ENCODE measurements at regions not wholly inside any gene's neighbourhood (a gene's known extent, or its start where the extent isn't known, plus 50 kb on each side); places are given as distances from the start of the nearest gene placed in this dataset.
"Not testable (repeated sequence)": the region's sequence is repeated elsewhere in the genome, so short reads cannot be mapped to it uniquely, and the experiment has no call there.

GRCh38 chrX:106263817-106264216 lies 95.7 kb downstream of the PWWP3B start:
- no peaks in the 10 kb centered on the region for H3K9me3 ChIP-seq
- no peak for TF ChIP-seq CTCF (IDR thresholded peaks at IDR 0.05)
- no peak for TF ChIP-seq POLR2A (IDR thresholded peaks at IDR 0.05)
- ATAC-seq: no peak
- no peaks in the 10 kb centered on the region for H3K27me3 ChIP-seq
- DNase-seq: no peak
- no peak overlapping the region for H3K27ac ChIP-seq
- intact Hi-C loops (cut with DNase I): no loop called here
- H3K4me1 ChIP-seq: no peaks in the 10 kb centered on the region
- no peaks in the 10 kb centered on the region for H3K36me3 ChIP-seq (replicated peaks in 1 of 2; ENCODE audit: insufficient read depth in 1 of 2, low read depth in 2 of 2)
- no peak overlapping the region for H3K4me3 ChIP-seq
- 36 to 50% methylated on average over 3 of the region's 3 CpGs for WGBS, 2 donors

GRCh38 chrX:106273947-106274587 lies 106.0 kb downstream of the PWWP3B start:
- H3K4me1 ChIP-seq; intact Hi-C loops (cut with DNase I); DNase-seq; H3K9me3 ChIP-seq; H3K27ac ChIP-seq; H3K36me3 ChIP-seq (replicated peaks in 1 of 2; ENCODE audit: insufficient read depth in 1 of 2, low read depth in 2 of 2); H3K4me3 ChIP-seq; H3K27me3 ChIP-seq: not testable (repeated sequence)
- ATAC-seq: peak; percentile 56
- whole genome bisulfite sequencing, 2 donors: no CpG with 5 or more reads among the region's 9 CpGs

- not testable (repeated sequence) for H3K4me3 ChIP-seq, ATAC-seq
- no CpG with 5 or more reads among the region's 5 CpGs for WGBS, 2 donors
Observed at GRCh38 chrX:106275172-106275571, 107.1 kb downstream of the PWWP3B start.

GRCh38 chrX:106278951-106279350 lies 110.8 kb downstream of the PWWP3B start:
- no peak for TF ChIP-seq CTCF (IDR thresholded peaks at IDR 0.05)
- no peak for TF ChIP-seq POLR2A (IDR thresholded peaks at IDR 0.05)
- DNase-seq (no peak), ATAC-seq (no peak)
- no peaks in the 10 kb centered on the region for H3K27me3 ChIP-seq
- no peaks in the 10 kb centered on the region for H3K36me3 ChIP-seq (replicated peaks in 1 of 2; ENCODE audit: insufficient read depth in 1 of 2, low read depth in 2 of 2)
- H3K4me3 ChIP-seq: no peak overlapping the region
- no peaks in the 10 kb centered on the region for H3K9me3 ChIP-seq
- H3K27ac ChIP-seq: peak overlapping the region in 1 of 4 donors; percentile 8
- H3K4me1 ChIP-seq: no peaks in the 10 kb centered on the region
- 18 to 37% methylated on average over 2 of the region's 2 CpGs for WGBS, 2 donors
- intact Hi-C loops (cut with DNase I): no loop called here

More at GRCh38 chrX:106275172-106275571, 107.1 kb downstream of the PWWP3B start:
- H3K4me1 ChIP-seq; DNase-seq; H3K27me3 ChIP-seq; H3K27ac ChIP-seq; H3K9me3 ChIP-seq; H3K36me3 ChIP-seq (replicated peaks in 1 of 2; ENCODE audit: insufficient read depth in 1 of 2, low read depth in 2 of 2); intact Hi-C loops (cut with DNase I): not testable (repeated sequence)

GRCh38 chrX:106281383-106281782 lies 113.3 kb downstream of the PWWP3B start:
- TF ChIP-seq CTCF (IDR thresholded peaks at IDR 0.05) (no peak), POLR2A (IDR thresholded peaks at IDR 0.05) (no peak)
- H3K36me3 ChIP-seq (replicated peaks in 1 of 2; ENCODE audit: insufficient read depth in 1 of 2, low read depth in 2 of 2): no peaks in the 10 kb centered on the region
- no peaks in the 10 kb centered on the region for H3K27me3 ChIP-seq
- no peak overlapping the region for H3K27ac ChIP-seq
- intact Hi-C loops (cut with DNase I): no loop called here
- DNase-seq (no peak), ATAC-seq (no peak)
- H3K9me3 ChIP-seq: no peaks in the 10 kb centered on the region
- WGBS, 2 donors: 64 to 74% methylated on average over 2 of the region's 2 CpGs
- no peak overlapping the region for H3K4me3 ChIP-seq
- no peaks in the 10 kb centered on the region for H3K4me1 ChIP-seq

GRCh38 chrX:106283841-106284240 lies 115.7 kb downstream of the PWWP3B start:
- Histone ChIP-seq H3K27me3 (no peaks in the 10 kb centered on the region), H3K4me1 (no peaks in the 10 kb centered on the region), H3K9me3 (no peaks in the 10 kb centered on the region), H3K36me3 (replicated peaks in 1 of 2; ENCODE audit: insufficient read depth in 1 of 2, low read depth in 2 of 2) (no peaks in the 10 kb centered on the region), H3K4me3 (no peak overlapping the region), H3K27ac (no peak overlapping the region)
- intact Hi-C loops (cut with DNase I): no loop called here
- 66 to 79% methylated on average over 4 of the region's 4 CpGs for WGBS, 2 donors
- DNase-seq (no peak), ATAC-seq (no peak)
- TF ChIP-seq CTCF (IDR thresholded peaks at IDR 0.05) (no peak), POLR2A (IDR thresholded peaks at IDR 0.05) (no peak)

Measured in body of pancreas (tissue), 4 donors.